Mucosa of gallbladder (tissue), 1 donor: ENCODE measurements at regions not wholly inside any gene's neighbourhood (a gene's known extent, or its start where the extent isn't known, plus 50 kb on each side); places are given as distances from the start of the nearest gene placed in this dataset.

Experiments used
- DNase-seq: peaks from one replicate; pipeline ENCODE4 v3.0.0-alpha.2; 2020; ENCODE audit warnings: low spot score
- donor health status: DM: no; HTN: no; CAD: no.

GRCh38 chr18:43877616-43878321, 600.5 kb upstream of the SYT4 start:
- DNase-seq: no peak

GRCh38 chr18:43879415-43879814, 602.1 kb upstream of the SYT4 start:
- DNase-seq: no peak

- no peak for DNase-seq
Measured at GRCh38 chr18:43882358-43883055, 605.2 kb upstream of the SYT4 start.

GRCh38 chr18:43883886-43884285, 606.6 kb upstream of the SYT4 start:
- no peak for DNase-seq

GRCh38 chr18:43886341-43886740, 609.1 kb upstream of the SYT4 start:
- no peak for DNase-seq

GRCh38 chr18:43887491-43887890, 610.2 kb upstream of the SYT4 start:
- no peak for DNase-seq

DNA sequence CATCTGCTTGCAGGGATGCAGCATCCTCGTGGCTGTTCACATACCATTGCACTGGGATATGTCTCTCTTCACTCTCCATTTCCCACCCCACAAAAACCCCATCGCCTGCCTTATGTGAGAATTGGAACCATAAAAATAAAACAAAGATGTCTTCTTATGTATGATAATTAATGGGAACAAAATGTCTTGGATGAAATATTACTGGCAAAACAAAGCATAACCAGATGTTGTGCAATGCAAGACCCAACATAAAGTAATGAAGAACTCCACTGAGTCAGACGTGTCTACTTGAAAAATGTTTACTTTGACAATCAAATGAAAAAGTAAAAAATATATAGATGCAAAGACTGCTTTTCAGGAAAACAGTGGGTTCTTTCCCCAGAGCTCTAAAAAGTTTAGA, 611.3 kb upstream of the SYT4 start:
- DNase-seq: no peak

DNA sequence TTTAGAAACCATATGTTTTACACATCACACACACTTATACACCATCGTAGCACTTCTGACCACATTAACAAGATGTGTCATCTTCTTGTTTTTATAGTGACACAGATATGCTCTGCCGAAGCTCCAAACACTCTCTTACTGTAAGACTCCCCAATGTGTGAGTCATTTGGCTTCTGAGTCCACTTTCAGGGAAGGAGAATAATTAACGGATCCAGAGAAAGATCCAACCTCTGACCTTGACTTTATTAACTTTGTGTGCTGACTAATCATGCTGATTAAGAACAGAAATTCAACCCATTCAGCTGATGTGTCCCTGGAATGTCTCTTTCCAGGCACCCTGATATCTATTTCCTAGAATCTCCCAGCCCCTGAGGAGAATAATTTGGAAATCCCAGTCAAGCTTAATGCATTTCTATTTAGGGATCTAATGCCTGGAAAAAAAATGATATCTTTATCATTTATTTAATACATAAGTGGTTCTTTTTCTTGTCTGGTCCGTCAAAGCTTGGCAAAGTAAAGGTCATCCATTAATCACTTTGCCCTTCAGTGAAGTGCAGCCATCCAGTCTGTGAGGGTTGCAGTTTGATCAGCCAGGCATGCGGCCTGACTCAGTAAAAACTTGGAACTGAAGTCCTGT, 615.8 kb upstream of the SYT4 start:
- DNase-seq: no peak

DNA sequence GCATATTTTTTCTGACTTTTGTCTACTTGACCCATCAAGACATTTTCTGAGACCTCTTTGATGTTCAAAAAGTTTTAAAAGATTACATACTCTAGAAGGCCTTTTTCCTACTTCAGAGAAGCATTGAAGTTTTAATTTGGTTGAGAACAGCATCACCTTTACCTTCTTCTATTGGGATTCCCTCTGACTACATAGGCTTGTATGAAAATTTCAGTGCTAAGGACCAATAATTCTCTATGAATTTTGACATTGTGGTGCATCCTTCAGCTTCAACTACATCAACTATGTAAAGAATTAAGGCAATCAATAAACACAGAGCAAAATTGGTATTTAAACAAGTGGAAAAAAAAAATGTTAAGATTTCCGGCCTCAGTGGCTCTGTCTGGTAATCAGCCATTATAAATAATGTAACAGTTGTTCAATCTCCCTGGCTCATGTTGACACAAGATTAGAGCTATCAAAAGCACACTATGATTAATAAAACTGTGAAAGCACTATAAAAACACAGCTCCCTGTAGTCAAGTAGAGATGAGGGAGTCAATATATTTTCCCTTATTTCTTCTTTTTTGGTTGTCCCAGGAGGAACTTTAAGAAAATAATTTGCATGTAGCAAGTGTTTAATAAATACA, 627.0 kb upstream of the SYT4 start:
- no peak for DNase-seq

DNA sequence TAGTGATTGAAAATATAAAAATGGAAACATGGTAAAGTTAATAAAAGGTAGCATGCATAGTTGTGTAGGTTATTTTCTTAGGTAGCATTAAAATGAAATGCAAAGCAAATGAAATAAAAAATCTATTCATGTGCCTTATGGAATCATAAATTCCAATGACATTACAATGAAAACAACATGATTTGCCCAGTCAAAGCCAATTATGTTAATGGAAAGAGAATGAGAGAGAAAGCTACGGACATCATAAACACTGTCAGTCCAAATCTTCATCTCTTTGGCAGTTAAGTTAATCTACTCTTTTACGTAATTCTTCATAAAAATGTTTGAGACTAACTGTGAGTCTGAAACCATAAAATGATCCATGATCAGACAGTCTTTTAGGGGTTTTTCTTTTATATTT, 636.7 kb upstream of the SYT4 start:
- no peak for DNase-seq

GRCh38 chr18:43916984-43917383, 639.7 kb upstream of the SYT4 start:
- no peak for DNase-seq

DNA sequence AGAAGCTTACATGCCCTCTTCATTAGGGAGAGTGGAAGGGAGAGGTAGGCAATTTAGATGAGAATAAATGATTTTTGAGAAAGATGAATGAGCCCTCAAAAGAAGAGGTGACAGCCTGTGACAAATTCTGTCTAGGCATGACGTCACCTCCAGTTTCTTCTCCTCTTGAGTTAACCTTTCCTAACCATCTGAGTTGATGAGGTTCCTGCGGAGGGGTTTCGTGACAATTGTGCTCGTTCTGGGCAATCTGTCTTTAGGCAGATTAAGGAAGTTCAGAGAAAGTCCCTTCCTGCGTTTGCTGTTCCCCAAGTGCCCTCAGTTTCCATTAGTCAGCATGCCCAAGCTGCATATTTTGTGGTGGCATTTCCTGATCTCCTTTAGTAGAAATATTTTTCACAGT, 640.2 kb upstream of the SYT4 start:
- no peak for DNase-seq

GRCh38 chr18:43919551-43919950, 642.3 kb upstream of the SYT4 start:
- no peak for DNase-seq

GRCh38 chr18:43931439-43931838, 654.1 kb upstream of the SYT4 start:
- no peak for DNase-seq

- no peak for DNase-seq
Measured at GRCh38 chr18:43932140-43932539, 654.9 kb upstream of the SYT4 start.

- DNase-seq: no peak
Measured at GRCh38 chr18:43933177-43933576, 655.9 kb upstream of the SYT4 start.

GRCh38 chr18:43934322-43934721, 657.0 kb upstream of the SYT4 start:
- no peak for DNase-seq

- no peak for DNase-seq
Measured at GRCh38 chr18:43934781-43935471, 657.6 kb upstream of the SYT4 start.

GRCh38 chr18:43936176-43936575, 658.9 kb upstream of the SYT4 start:
- no peak for DNase-seq

DNA sequence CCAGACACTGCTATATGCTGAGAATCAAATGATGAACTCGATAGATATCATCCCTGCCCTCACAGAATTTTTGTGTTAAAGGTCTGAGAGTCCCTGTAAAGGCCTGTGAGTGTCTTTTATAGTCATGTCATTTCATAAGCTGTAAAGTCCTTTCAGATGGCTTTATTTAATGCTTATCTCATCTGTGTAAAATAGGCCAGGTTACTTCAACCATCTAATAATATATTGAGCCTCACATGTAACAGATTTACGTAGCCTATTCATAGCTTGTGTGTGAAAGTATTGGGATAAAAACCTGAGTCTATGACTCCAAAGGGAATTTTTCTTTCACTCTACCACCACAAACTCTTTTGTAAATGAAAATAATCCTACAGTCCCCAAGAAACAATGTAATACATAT, 672.0 kb upstream of the SYT4 start:
- DNase-seq: no peak

- DNase-seq: no peak
Measured at GRCh38 chr18:43950062-43950461, 672.8 kb upstream of the SYT4 start.

DNA sequence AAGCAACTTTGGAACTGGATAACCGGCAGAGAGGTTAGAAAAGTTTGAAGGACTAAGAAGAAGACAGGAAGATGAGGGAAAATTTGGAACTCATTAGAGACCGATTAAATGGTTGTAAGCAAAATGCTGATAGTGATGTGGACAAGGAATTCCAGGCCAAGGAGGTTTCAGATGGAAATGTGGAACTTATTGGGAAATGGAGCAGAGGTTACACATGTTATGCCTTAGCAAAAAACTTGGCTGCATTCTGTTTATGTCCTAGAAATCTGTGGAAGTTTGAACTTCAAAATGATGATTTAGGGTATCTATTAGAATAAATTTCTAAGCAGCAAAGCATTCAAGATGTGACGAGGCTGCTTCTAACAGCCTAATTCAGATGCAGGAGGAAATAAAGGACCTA, 675.1 kb upstream of the SYT4 start:
- DNase-seq: no peak
